Hepatocyte (in vitro differentiated cells): ENCODE measurements at regions not wholly inside any gene's neighbourhood (a gene's known extent, or its start where the extent isn't known, plus 50 kb on each side); places are given as distances from the start of the nearest gene placed in this dataset.

Experiments
- DNase-seq: peaks from one replicate; pipeline ENCODE4 v3.0.0-alpha.2; 2016; ENCODE audit warnings: low spot score
- H2AFZ ChIP-seq: fragments of 200-600 bp; sonication (generic); 2 replicates; pipeline ENCODE4 v1.6.0; 2016; ENCODE audit warnings: antibody characterized with exemption, mild to moderate bottlenecking
- H3K27ac ChIP-seq: fragments of 200-600 bp; sonication (generic); 2 replicates; pipeline ENCODE4 v1.5.1; 2016; ENCODE audit warnings: mild to moderate bottlenecking
- H3K27me3 ChIP-seq: fragments of 200-600 bp; sonication (generic); 2 replicates; pipeline ENCODE4 v1.6.1; 2016
- H3K36me3 ChIP-seq: fragments of 200-600 bp; sonication (generic); replicated peaks from 2 replicates; pipeline ENCODE4 v1.5.1; 2016; ENCODE audit warnings: low read depth; ENCODE audit not compliant: insufficient read depth
- H3K4me1 ChIP-seq: fragments of 200-600 bp; sonication (generic); 2 replicates; pipeline ENCODE4 v1.5.1; 2016; ENCODE audit warnings: mild to moderate bottlenecking, moderate library complexity; ENCODE audit not compliant: insufficient read depth
- H3K4me2 ChIP-seq: fragments of 200-600 bp; sonication (generic); 2 replicates; pipeline ENCODE4 v1.6.0; 2016
- H3K4me3 ChIP-seq: fragments of 200-600 bp; sonication (generic); 2 replicates; pipeline ENCODE4 v1.5.1; 2016; ENCODE audit warnings: mild to moderate bottlenecking
- H3K79me2 ChIP-seq: fragments of 200-600 bp; sonication (generic); 2 replicates; pipeline ENCODE4 v1.6.0; 2017; ENCODE audit warnings: mild to moderate bottlenecking
- H3K9me2 ChIP-seq: fragments of 200-600 bp; sonication (generic); replicated peaks from 2 replicates; pipeline ENCODE4 v1.6.0; 2017; ENCODE audit warnings: mild to moderate bottlenecking; ENCODE audit not compliant: insufficient read depth
- H3K9me3 ChIP-seq: fragments of 200-600 bp; sonication (generic); 2 replicates; pipeline ENCODE4 v1.5.1; 2016; ENCODE audit warnings: low read depth, mild to moderate bottlenecking
- H4K20me1 ChIP-seq: fragments of 200-600 bp; sonication (generic); 2 replicates; pipeline ENCODE4 v1.6.0; 2016; ENCODE audit warnings: mild to moderate bottlenecking; ENCODE audit not compliant: insufficient read depth, poor library complexity, severe bottlenecking
- EZH2 ChIP-seq: fragments of 200-600 bp; sonication (generic); IDR thresholded peaks from 2 replicates; pipeline ENCODE4 v1.6.1; 2016; ENCODE audit warnings: antibody characterized with exemption, mild to moderate bottlenecking, borderline replicate concordance
- EZH2phosphoT487 ChIP-seq: fragments of 200-600 bp; sonication (generic); IDR thresholded peaks from one replicate; pipeline ENCODE4 v1.6.1; 2018; ENCODE audit warnings: antibody characterized with exemption, mild to moderate bottlenecking, low read depth, moderate library complexity; ENCODE audit not compliant: unreplicated experiment, severe bottlenecking
- WGBS: methylation state at CpG from one replicate; pipeline ENCODE4 v1.1.6; 2016; ENCODE audit warnings: low lambda C conversion rate; ENCODE audit errors: missing lambda C conversion rate; 5-methylcytosine and 5-hydroxymethylcytosine counted together
- TF ChIP-seq, protein P1 (sequence below): fragments of 200-600 bp; sonication (generic); IDR thresholded peaks from 2 replicates; pipeline ENCODE4 v1.5.1; 2016; ENCODE audit warnings: antibody characterized with exemption, mild to moderate bottlenecking; ENCODE audit not compliant: poor library complexity

DNA sequence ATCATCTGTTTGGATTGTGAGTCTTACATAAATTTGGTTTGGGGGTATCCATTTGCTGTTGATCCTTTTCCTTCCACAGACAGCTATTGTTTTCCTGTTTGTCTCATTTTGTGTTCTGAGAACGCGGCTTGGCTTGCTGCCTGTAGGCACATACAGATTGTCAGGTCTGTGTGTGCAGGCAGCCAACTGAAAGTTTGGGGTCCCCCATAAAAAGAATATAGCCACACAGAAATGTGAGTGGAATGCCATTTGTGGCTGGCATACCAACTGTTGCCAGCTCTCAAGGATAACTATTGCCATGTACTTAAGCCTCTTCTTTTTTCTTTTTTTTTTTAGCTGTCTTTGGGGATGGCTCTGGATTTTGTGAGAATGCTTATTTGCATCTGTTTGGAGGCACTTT lies 1308.0 kb downstream of the ROBO1 start:
- no peaks in the 10 kb centered on the region for H3K27me3 ChIP-seq
- WGBS = 67% methylated on average over 2 of the region's 2 CpGs
- H3K79me2 ChIP-seq = no peaks in the 10 kb centered on the region
- H3K9me2 ChIP-seq = no peaks in the 10 kb centered on the region
- no peaks in the 10 kb centered on the region for H3K9me3 ChIP-seq
- H3K27ac ChIP-seq = no peak overlapping the region
- H3K36me3 ChIP-seq = no peaks in the 10 kb centered on the region
- no peaks in the 10 kb centered on the region for H3K4me1 ChIP-seq
- no peak overlapping the region for H2AFZ ChIP-seq
- no peaks in the 10 kb centered on the region for H4K20me1 ChIP-seq
- H3K4me2 ChIP-seq = no peak overlapping the region
- DNase-seq = no peak
- H3K4me3 ChIP-seq = no peak overlapping the region
- TF ChIP-seq, protein P1, sequence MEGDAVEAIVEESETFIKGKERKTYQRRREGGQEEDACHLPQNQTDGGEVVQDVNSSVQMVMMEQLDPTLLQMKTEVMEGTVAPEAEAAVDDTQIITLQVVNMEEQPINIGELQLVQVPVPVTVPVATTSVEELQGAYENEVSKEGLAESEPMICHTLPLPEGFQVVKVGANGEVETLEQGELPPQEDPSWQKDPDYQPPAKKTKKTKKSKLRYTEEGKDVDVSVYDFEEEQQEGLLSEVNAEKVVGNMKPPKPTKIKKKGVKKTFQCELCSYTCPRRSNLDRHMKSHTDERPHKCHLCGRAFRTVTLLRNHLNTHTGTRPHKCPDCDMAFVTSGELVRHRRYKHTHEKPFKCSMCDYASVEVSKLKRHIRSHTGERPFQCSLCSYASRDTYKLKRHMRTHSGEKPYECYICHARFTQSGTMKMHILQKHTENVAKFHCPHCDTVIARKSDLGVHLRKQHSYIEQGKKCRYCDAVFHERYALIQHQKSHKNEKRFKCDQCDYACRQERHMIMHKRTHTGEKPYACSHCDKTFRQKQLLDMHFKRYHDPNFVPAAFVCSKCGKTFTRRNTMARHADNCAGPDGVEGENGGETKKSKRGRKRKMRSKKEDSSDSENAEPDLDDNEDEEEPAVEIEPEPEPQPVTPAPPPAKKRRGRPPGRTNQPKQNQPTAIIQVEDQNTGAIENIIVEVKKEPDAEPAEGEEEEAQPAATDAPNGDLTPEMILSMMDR = no peak
- TF ChIP-seq EZH2 (no peak), EZH2phosphoT487 (no peak)

DNA sequence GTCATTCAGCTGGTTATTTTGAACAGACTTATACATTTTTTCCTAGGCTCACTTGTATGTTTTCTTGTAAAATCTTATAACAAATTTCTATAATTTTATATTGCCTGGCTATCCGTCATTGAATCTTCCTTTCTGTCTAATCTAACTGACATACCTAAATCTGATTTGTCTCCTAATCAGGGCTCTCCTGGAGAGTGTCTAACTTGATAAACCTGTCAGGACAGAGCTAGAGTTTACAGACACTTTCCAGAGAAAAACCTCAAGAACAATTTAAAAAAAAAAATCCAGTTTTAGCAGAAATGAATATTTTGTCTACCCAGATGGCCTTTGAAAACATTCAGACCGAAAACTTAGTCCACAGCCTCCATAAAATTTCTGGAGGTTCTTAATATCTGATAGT lies 1305.8 kb downstream of the ROBO1 start:
- TF ChIP-seq, protein P1 = no peak
- TF ChIP-seq EZH2 = no peak
- no peak for TF ChIP-seq EZH2phosphoT487
- Histone ChIP-seq H3K36me3 (no peaks in the 10 kb centered on the region), H4K20me1 (no peaks in the 10 kb centered on the region), H3K79me2 (no peaks in the 10 kb centered on the region), H3K4me3 (no peak overlapping the region), H3K4me2 (no peak overlapping the region), H3K4me1 (no peaks in the 10 kb centered on the region), H3K27me3 (no peaks in the 10 kb centered on the region), H3K9me2 (no peaks in the 10 kb centered on the region), H3K9me3 (no peaks in the 10 kb centered on the region), H3K27ac (no peak overlapping the region), H2AFZ (no peak overlapping the region)
- no peak for DNase-seq
- 38% methylated on average over 2 of the region's 2 CpGs for WGBS

DNA sequence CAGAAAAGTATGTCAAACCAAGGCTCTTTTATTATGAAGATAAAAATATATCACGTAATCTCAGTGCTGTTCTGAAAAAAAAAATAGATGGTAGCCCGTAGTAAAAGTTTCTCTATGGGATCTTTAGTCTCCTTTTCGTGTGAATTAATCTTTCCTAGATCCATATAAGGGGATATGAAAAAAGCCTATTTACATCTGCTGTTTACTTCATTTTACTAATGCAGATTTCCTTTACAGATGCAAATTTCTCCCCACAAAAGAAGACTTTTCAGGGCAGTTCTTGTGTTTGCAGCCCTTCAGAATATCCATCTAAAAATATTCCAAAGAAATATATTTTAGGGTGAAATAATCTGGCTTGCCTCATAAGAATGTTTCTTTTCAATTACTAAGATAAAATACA lies 1291.7 kb downstream of the ROBO1 start:
- H3K36me3 ChIP-seq = no peaks in the 10 kb centered on the region
- no peaks in the 10 kb centered on the region for H3K79me2 ChIP-seq
- no peak for DNase-seq
- H3K9me3 ChIP-seq = no peaks in the 10 kb centered on the region
- H3K9me2 ChIP-seq = peaks cover 4% of the 10 kb centered on the region
- H3K27me3 ChIP-seq = no peaks in the 10 kb centered on the region
- no peak overlapping the region for H3K4me2 ChIP-seq
- WGBS = 65% methylated on average over 3 of the region's 3 CpGs
- H3K4me1 ChIP-seq = no peaks in the 10 kb centered on the region
- H2AFZ ChIP-seq = no peak overlapping the region
- no peak overlapping the region for H3K4me3 ChIP-seq
- no peak overlapping the region for H3K27ac ChIP-seq
- no peaks in the 10 kb centered on the region for H4K20me1 ChIP-seq
- TF ChIP-seq, protein P1 = no peak
- TF ChIP-seq EZH2 = no peak
- no peak for TF ChIP-seq EZH2phosphoT487

DNA sequence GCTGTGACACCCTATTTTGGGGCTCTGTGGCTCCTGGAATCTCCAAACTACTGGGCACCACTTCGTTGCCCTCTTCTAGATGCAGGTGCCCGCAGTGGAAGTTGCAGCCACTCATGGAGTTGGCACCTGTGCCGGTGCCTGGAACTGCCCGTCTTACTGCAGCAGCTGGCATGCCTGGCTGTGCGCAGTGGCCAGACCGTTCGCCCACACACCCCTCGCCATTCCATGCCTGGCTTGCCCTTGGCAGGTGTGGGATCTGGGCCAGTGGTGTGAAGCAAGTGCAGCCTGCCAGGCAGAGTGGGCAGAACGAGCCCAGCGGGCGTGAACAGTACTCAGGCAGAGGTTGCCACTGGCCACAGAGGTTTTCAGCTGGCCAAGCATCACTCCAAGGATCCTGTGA lies 1286.7 kb downstream of the ROBO1 start:
- WGBS = 94% methylated on average over 11 of the region's 11 CpGs
- no peaks in the 10 kb centered on the region for H3K36me3 ChIP-seq

More for the DNA sequence above, 1286.7 kb downstream of the ROBO1 start:
- Histone ChIP-seq H3K9me2 (no peaks in the 10 kb centered on the region), H2AFZ (no peak overlapping the region), H3K27ac (no peak overlapping the region), H3K27me3 (no peaks in the 10 kb centered on the region), H3K4me1 (no peaks in the 10 kb centered on the region), H3K4me3 (no peak overlapping the region), H3K9me3 (no peaks in the 10 kb centered on the region), H4K20me1 (no peaks in the 10 kb centered on the region), H3K4me2 (no peak overlapping the region), H3K79me2 (no peaks in the 10 kb centered on the region)
- no peak for DNase-seq
- TF ChIP-seq, protein P1 = no peak
- TF ChIP-seq EZH2phosphoT487 (no peak), EZH2 (no peak)
